ENCODE measurements at regions not wholly inside any gene's neighbourhood (a gene's known extent, or its start where the extent isn't known, plus 50 kb on each side); places are given as distances from the start of the nearest gene placed in this dataset.

GRCh38 chr5:159779481-159779880 lies 136.8 kb upstream of the ADRA1B start:
- peaks cover 7% of the 10 kb centered on the region for H3K4me1 Mint-ChIP-seq (ENCODE audit: unreplicated experiment)
- DNase-seq (ENCODE audit: low spot score) = no peak
- no peak overlapping the region for H3K4me3 Mint-ChIP-seq (ENCODE audit: unreplicated experiment)
- peaks cover 2% of the 10 kb centered on the region for H3K27me3 Mint-ChIP-seq (ENCODE audit: unreplicated experiment)
- no peak for TF ChIP-seq CTCF (IDR thresholded peaks at IDR 0.05; ENCODE audit: unreplicated experiment)
- no peaks in the 10 kb centered on the region for H3K9me3 Mint-ChIP-seq (ENCODE audit: unreplicated experiment)
- no peaks in the 10 kb centered on the region for H3K36me3 Mint-ChIP-seq (ENCODE audit: low read depth, unreplicated experiment)
- no peak overlapping the region for H3K27ac Mint-ChIP-seq (ENCODE audit: unreplicated experiment)

DNA sequence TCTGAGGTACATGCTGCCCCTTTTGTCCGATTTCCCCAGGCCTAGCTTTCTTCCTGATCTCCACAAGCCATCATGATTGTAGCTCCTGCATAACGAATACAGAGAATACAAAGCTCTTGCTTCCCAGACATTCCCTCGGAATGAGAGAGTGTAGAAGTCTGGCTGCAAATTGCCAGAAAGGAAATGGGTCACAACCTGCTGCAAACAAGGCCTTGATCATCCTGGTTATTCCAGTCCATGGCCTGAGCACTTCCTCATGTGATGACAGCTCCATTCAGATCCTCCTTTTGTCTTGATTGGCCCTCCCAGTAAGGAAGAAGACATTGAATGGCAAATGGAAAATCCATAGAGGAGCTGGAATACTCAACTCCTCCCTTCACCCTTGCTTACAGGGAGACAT lies 136.0 kb upstream of the ADRA1B start:
- Mint-ChIP-seq H3K4me3 (ENCODE audit: unreplicated experiment) (no peak overlapping the region), H3K27ac (ENCODE audit: unreplicated experiment) (no peak overlapping the region), H3K4me1 (ENCODE audit: unreplicated experiment) (peaks cover 7% of the 10 kb centered on the region), H3K9me3 (ENCODE audit: unreplicated experiment) (no peaks in the 10 kb centered on the region), H3K27me3 (ENCODE audit: unreplicated experiment) (peaks cover 2% of the 10 kb centered on the region), H3K36me3 (ENCODE audit: low read depth, unreplicated experiment) (no peaks in the 10 kb centered on the region)
- TF ChIP-seq CTCF (IDR thresholded peaks at IDR 0.05; ENCODE audit: unreplicated experiment) = no peak
- no peak for DNase-seq (ENCODE audit: low spot score)

DNA sequence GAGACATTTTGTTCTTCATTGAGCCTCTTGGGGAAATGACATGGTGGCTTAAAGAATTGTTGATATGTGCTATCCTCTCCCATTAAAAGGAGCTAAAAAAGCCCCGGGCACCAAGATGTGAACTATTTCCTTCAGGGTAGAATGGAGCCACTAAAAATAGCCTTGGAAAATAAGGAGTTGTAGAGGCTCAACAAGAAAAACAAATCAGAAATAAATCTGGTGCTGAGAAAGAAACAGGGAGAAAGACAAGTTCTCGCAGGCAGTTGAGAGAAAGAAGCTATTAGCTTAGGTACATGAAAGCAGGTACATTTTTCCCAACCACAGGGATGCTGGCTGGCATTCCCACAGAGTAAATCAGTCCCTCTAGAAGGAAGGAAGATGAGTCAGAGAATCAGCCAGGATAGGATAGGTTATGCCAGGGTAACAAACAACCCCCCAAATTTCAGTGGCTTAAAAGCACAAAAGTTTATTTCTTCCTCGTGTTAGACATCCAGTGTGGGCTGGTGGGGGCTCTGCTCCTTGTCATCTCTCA lies 134.6 kb upstream of the ADRA1B start:
- Mint-ChIP-seq H3K27ac (ENCODE audit: unreplicated experiment) (no peak overlapping the region), H3K27me3 (ENCODE audit: unreplicated experiment) (peaks cover 2% of the 10 kb centered on the region), H3K36me3 (ENCODE audit: low read depth, unreplicated experiment) (no peaks in the 10 kb centered on the region), H3K9me3 (ENCODE audit: unreplicated experiment) (no peaks in the 10 kb centered on the region), H3K4me1 (ENCODE audit: unreplicated experiment) (peaks cover 15% of the 10 kb centered on the region), H3K4me3 (ENCODE audit: unreplicated experiment) (no peak overlapping the region)
- DNase-seq (ENCODE audit: low spot score) = no peak
- TF ChIP-seq CTCF (IDR thresholded peaks at IDR 0.05; ENCODE audit: unreplicated experiment) = no peak

DNA sequence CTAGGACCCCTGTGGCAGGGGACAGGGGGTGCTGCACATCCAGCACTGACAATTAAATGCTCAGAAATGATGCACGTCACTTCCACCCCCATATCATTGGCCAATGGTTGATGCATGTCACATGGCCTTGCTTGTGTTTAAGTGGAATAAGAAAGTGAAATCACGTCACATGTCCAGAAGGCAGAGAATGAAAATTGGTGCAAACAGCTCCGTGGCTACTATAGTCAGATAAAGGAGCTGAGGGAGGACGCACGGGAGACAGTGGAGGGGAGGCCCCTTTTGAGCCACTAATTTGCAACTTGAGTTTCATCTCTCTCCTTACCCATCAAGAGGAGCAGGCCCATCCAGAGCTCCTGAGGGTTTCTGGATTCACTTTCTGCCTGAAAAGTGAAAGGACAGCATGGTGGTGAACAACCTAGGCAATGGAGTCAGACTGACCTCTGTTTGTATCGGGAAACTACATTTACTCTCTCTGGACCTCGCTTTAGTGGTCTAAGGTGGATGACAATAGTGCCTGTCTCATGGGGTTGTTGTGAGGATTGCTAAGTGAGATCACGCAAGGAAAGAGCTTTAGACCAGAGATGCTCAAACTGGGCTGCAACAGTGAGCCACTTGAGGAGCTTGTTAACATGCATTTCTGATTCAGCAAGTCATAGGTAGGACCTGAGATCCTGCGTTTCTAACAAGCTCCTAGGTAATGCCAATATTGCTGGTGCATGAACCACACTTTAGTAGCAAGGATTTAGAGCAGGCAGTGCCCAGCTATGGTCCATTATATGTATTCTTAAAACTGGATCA lies 133.9 kb upstream of the ADRA1B start:
- Mint-ChIP-seq H3K27me3 (ENCODE audit: unreplicated experiment) (peaks cover 3% of the 10 kb centered on the region), H3K27ac (ENCODE audit: unreplicated experiment) (no peak overlapping the region), H3K4me1 (ENCODE audit: unreplicated experiment) (peaks cover 15% of the 10 kb centered on the region), H3K9me3 (ENCODE audit: unreplicated experiment) (no peaks in the 10 kb centered on the region), H3K4me3 (ENCODE audit: unreplicated experiment) (no peak overlapping the region), H3K36me3 (ENCODE audit: low read depth, unreplicated experiment) (no peaks in the 10 kb centered on the region)
- no peak for DNase-seq (ENCODE audit: low spot score)
- TF ChIP-seq CTCF (IDR thresholded peaks at IDR 0.05; ENCODE audit: unreplicated experiment) = no peak

DNA sequence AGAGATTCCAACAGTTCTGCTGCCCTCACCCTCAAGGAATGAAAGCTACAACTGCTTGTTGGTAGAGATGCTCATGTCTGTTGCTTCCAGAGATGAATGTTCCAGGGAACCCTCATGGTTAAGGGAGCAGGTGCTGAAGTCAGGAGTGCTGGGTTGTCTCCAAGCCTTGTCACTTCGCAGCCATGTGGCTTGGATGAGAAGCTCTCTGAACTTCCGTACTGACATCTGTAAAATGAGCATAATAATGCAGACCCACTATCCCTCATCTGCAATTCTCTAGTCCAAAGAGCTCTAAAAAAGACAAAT lies 133.3 kb upstream of the ADRA1B start:
- Mint-ChIP-seq H3K9me3 (ENCODE audit: unreplicated experiment) (no peaks in the 10 kb centered on the region), H3K36me3 (ENCODE audit: low read depth, unreplicated experiment) (no peaks in the 10 kb centered on the region), H3K4me3 (ENCODE audit: unreplicated experiment) (no peak overlapping the region), H3K27me3 (ENCODE audit: unreplicated experiment) (peaks cover 3% of the 10 kb centered on the region), H3K4me1 (ENCODE audit: unreplicated experiment) (peaks cover 15% of the 10 kb centered on the region), H3K27ac (ENCODE audit: unreplicated experiment) (no peak overlapping the region)
- TF ChIP-seq CTCF (IDR thresholded peaks at IDR 0.05; ENCODE audit: unreplicated experiment) = no peak
- DNase-seq (ENCODE audit: low spot score) = no peak
